ENCODE measurements at regions not wholly inside any gene's neighbourhood (a gene's known extent, or its start where the extent isn't known, plus 50 kb on each side); places are given as distances from the start of the nearest gene placed in this dataset.

GRCh38 chr5:74027732-74028338 is 401.8 kb downstream of the ARHGEF28 start:
- no peak for TF ChIP-seq CTCF (IDR thresholded peaks at IDR 0.05; ENCODE audit: insufficient read depth, low read depth, low read length, missing control alignments)
- H3K4me3 ChIP-seq (ENCODE audit: low read depth, low read length) = no peak overlapping the region
- DNase-seq (ENCODE audit: low read depth) = peak; percentile 12

GRCh38 chr5:74026310-74026709 is 400.3 kb downstream of the ARHGEF28 start:
- no peak for DNase-seq (ENCODE audit: low read depth)
- no peak overlapping the region for H3K4me3 ChIP-seq (ENCODE audit: low read depth, low read length)
- TF ChIP-seq CTCF (IDR thresholded peaks at IDR 0.05; ENCODE audit: insufficient read depth, low read depth, low read length, missing control alignments) = no peak

- H3K4me3 ChIP-seq (ENCODE audit: low read depth, low read length) = no peak overlapping the region
- no peak for DNase-seq (ENCODE audit: low read depth)
- no peak for TF ChIP-seq CTCF (IDR thresholded peaks at IDR 0.05; ENCODE audit: insufficient read depth, low read depth, low read length, missing control alignments)
Measured at GRCh38 chr5:74021126-74021525, 395.1 kb downstream of the ARHGEF28 start.

GRCh38 chr5:74020503-74020902 is 394.5 kb downstream of the ARHGEF28 start:
- TF ChIP-seq CTCF (IDR thresholded peaks at IDR 0.05; ENCODE audit: insufficient read depth, low read depth, low read length, missing control alignments) = no peak
- DNase-seq (ENCODE audit: low read depth) = no peak
- no peak overlapping the region for H3K4me3 ChIP-seq (ENCODE audit: low read depth, low read length)

GRCh38 chr5:74019923-74020322 is 393.9 kb downstream of the ARHGEF28 start:
- no peak for TF ChIP-seq CTCF (IDR thresholded peaks at IDR 0.05; ENCODE audit: insufficient read depth, low read depth, low read length, missing control alignments)
- no peak for DNase-seq (ENCODE audit: low read depth)
- no peak overlapping the region for H3K4me3 ChIP-seq (ENCODE audit: low read depth, low read length)

GRCh38 chr5:74017786-74018211 is 391.8 kb downstream of the ARHGEF28 start:
- TF ChIP-seq CTCF (IDR thresholded peaks at IDR 0.05; ENCODE audit: insufficient read depth, low read depth, low read length, missing control alignments) = no peak
- DNase-seq (ENCODE audit: low read depth) = no peak
- H3K4me3 ChIP-seq (ENCODE audit: low read depth, low read length) = no peak overlapping the region

- DNase-seq (ENCODE audit: low read depth) = no peak
- no peak overlapping the region for H3K4me3 ChIP-seq (ENCODE audit: low read depth, low read length)
- no peak for TF ChIP-seq CTCF (IDR thresholded peaks at IDR 0.05; ENCODE audit: insufficient read depth, low read depth, low read length, missing control alignments)
Measured at GRCh38 chr5:74017112-74017511, 391.1 kb downstream of the ARHGEF28 start.
